A549 (cell line): ENCODE measurements at regions not wholly inside any gene's neighbourhood (a gene's known extent, or its start where the extent isn't known, plus 50 kb on each side); places are given as distances from the start of the nearest gene placed in this dataset.

Experiments
- ATAC-seq, 2 experiments: fragments of 200-7000 bp in 1 of 2; fragments of >200 bp in 1 of 2; cut with Nextera tagmentation in 1 of 2; cut with Tn5 transposase in 1 of 2; 3 replicates each; pipeline versions ENCODE4 v1.8.0 to v1.9.1; 2018 to 2020; ENCODE audit warnings: mild to moderate bottlenecking in 1 of 2, moderate library complexity in 1 of 2
- CTCF ChIA-PET: fragments of 300-600 bp; sonication (Branson Sonifier 250); formaldehyde crosslinking; extraction: SDS; loops from one replicate; lab custom pipeline; 2021; ENCODE audit warnings: antibody characterized with exemption, inconsistent platforms; lab: Yijun Ruan, JAX
- POLR2A ChIA-PET: fragments of 350-600 bp; formaldehyde crosslinking; extraction: SDS; loops from one replicate; lab custom pipeline; 2021; ENCODE audit warnings: antibody characterized with exemption, inconsistent platforms; lab: Yijun Ruan, JAX
- DNase-seq, 2 experiments: peaks; one replicate each; pipeline versions ENCODE4 v3.0.0 to v3.0.0-alpha.2; 2011 to 2016; ENCODE audit warnings: low read depth in 1 of 2, low spot score in 1 of 2
- FAIRE-seq: peaks from 2 replicates; lab custom pipeline; 2011; peaks lifted over from hg19 to GRCh38; lab: Jason Lieb, UNC
- H3K27ac ChIP-seq, 2 experiments: fragments of >200 bp; sonication (Bioruptor Twin); formaldehyde crosslinking; 3 replicates each; pipeline ENCODE4 v1.5.1; 2016 to 2017
- H3K4me1 ChIP-seq: fragments of >200 bp; sonication (Bioruptor Twin); formaldehyde crosslinking; 3 replicates; pipeline ENCODE4 v1.6.1; 2016
- H3K4me2 ChIP-seq: fragments of >200 bp; sonication (Bioruptor Twin); formaldehyde crosslinking; 3 replicates; pipeline ENCODE4 v1.6.1; 2016
- H3K4me3 ChIP-seq: fragments of >200 bp; sonication (Bioruptor Twin); formaldehyde crosslinking; 3 replicates; pipeline ENCODE4 v1.5.1; 2016
- H3K9me3 ChIP-seq: fragments of >200 bp; sonication (Bioruptor Twin); formaldehyde crosslinking; 3 replicates; pipeline ENCODE4 v1.6.1; 2016
- CEBPB ChIP-seq, 2 experiments: fragments of >200 bp in 1 of 2; sonication (Bioruptor Twin) in 1 of 2; formaldehyde crosslinking in 1 of 2; IDR thresholded peaks; 2 replicates each; pipeline ENCODE4 v1.6.1; 2012 to 2016
- CHD4 ChIP-seq: fragments of 200-600 bp; sonication (generic); IDR thresholded peaks from 2 replicates; pipeline ENCODE4 v1.6.1; 2016; ENCODE audit warnings: antibody characterized with exemption, mild to moderate bottlenecking, borderline replicate concordance
- EHF ChIP-seq: fragments of 250-450 bp; sonication (Bioruptor Pico); IDR thresholded peaks from 2 replicates; pipeline ENCODE4 v1.5.0; 2020; ENCODE audit warnings: mild to moderate bottlenecking
- EHMT2 ChIP-seq: fragments of 200-600 bp; sonication (generic); IDR thresholded peaks from 2 replicates; pipeline ENCODE4 v1.6.1; 2016; ENCODE audit warnings: antibody characterized with exemption, low read depth, mild to moderate bottlenecking, moderate library complexity
- ELK1 ChIP-seq: fragments of 150-350 bp; IDR thresholded peaks from 2 replicates; pipeline ENCODE4 v1.6.1; 2014; ENCODE audit warnings: low read depth, mild to moderate bottlenecking, low read length
- EP300 ChIP-seq, 2 experiments: fragments of >200 bp; sonication (Bioruptor Twin); formaldehyde crosslinking; IDR thresholded peaks; 2 replicates in 1 of 2; 3 replicates in 1 of 2; pipeline ENCODE4 v1.6.1; 2016 to 2017
- FOSL2 ChIP-seq, 2 experiments: fragments of 450-650 bp in 1 of 2; fragments of >200 bp in 1 of 2; sonication (Bioruptor Twin) in 1 of 2; formaldehyde crosslinking; IDR thresholded peaks; 2 replicates each; pipeline versions ENCODE4 v1.5.0 to v1.6.1; 2016 to 2020; ENCODE audit warnings: mild to moderate bottlenecking in 1 of 2, moderate library complexity in 1 of 2
- HDAC2 ChIP-seq: fragments of 200-600 bp; sonication (generic); IDR thresholded peaks from 2 replicates; pipeline ENCODE4 v1.6.1; 2016
- HOXB5 ChIP-seq: fragments of 250-450 bp; sonication (Bioruptor Pico); IDR thresholded peaks from 2 replicates; pipeline ENCODE4 v1.5.0; 2020; ENCODE audit warnings: mild to moderate bottlenecking, moderate library complexity
- JUN ChIP-seq, 2 experiments: fragments of >200 bp; sonication (Bioruptor Twin); formaldehyde crosslinking; IDR thresholded peaks; 2 replicates in 1 of 2; 3 replicates in 1 of 2; pipeline ENCODE4 v1.6.1; 2016 to 2017
- JUNB ChIP-seq: fragments of >200 bp; sonication (Bioruptor Twin); formaldehyde crosslinking; IDR thresholded peaks from 2 replicates; pipeline ENCODE4 v1.6.1; 2016
- MAX ChIP-seq: IDR thresholded peaks from 2 replicates; pipeline ENCODE4 v1.6.1; 2012
- NFE2L2 ChIP-seq: fragments of 150-350 bp; conservative IDR thresholded peaks from 2 replicates; pipeline ENCODE4 v1.6.1; 2014; ENCODE audit warnings: low read length
- NR3C1 ChIP-seq: fragments of >200 bp; sonication (Bioruptor Twin); formaldehyde crosslinking; IDR thresholded peaks from 3 replicates; pipeline ENCODE4 v1.6.1; 2017
- RAD21 ChIP-seq, 2 experiments: fragments of >200 bp in 1 of 2; sonication (Bioruptor Twin) in 1 of 2; formaldehyde crosslinking in 1 of 2; IDR thresholded peaks in 1 of 2; conservative IDR thresholded peaks in 1 of 2; 2 replicates in 1 of 2; 3 replicates in 1 of 2; pipeline ENCODE4 v1.6.1; 2012 to 2018; ENCODE audit warnings: inconsistent platforms in 1 of 2
- REST ChIP-seq: fragments of 200-600 bp; sonication (generic); IDR thresholded peaks from 2 replicates; pipeline ENCODE4 v1.6.1; 2016; ENCODE audit warnings: antibody characterized with exemption, mild to moderate bottlenecking, moderate library complexity
- RFX5 ChIP-seq: fragments of 450-650 bp; IDR thresholded peaks from 2 replicates; pipeline ENCODE4 v1.7.1; 2014; ENCODE audit warnings: antibody characterized with exemption, mild to moderate bottlenecking, moderate library complexity
- RNF2 ChIP-seq: fragments of 200-600 bp; sonication (generic); IDR thresholded peaks from 2 replicates; pipeline ENCODE4 v1.6.1; 2016; ENCODE audit warnings: low read depth, mild to moderate bottlenecking, antibody characterized with exemption, moderate library complexity, borderline replicate concordance
- SREBF2 ChIP-seq: fragments of 450-650 bp; IDR thresholded peaks from 2 replicates; pipeline ENCODE4 v1.6.1; 2014; ENCODE audit warnings: mild to moderate bottlenecking, moderate library complexity
- TFCP2L1 ChIP-seq: fragments of 250-450 bp; sonication (Bioruptor Pico); IDR thresholded peaks from 2 replicates; pipeline ENCODE4 v1.5.0; 2021; ENCODE audit warnings: mild to moderate bottlenecking
- ZSCAN20 ChIP-seq: fragments of 250-450 bp; sonication (Bioruptor Pico); IDR thresholded peaks from 2 replicates; pipeline ENCODE4 v1.8.0; 2022; ENCODE audit warnings: mild to moderate bottlenecking, moderate library complexity
- WGBS: methylation state at CpG from one replicate; pipeline ENCODE4 v1.1.6; 2017; ENCODE audit errors: missing lambda C conversion rate; 5-methylcytosine and 5-hydroxymethylcytosine counted together
- TF ChIP-seq, protein P1 (sequence below): fragments of >200 bp; sonication (Bioruptor Twin); formaldehyde crosslinking; IDR thresholded peaks from 2 replicates; pipeline ENCODE4 v1.6.1; 2016
- TF ChIP-seq, protein P2 (sequence below): fragments of >200 bp; sonication (Bioruptor Twin); formaldehyde crosslinking; IDR thresholded peaks from 3 replicates; pipeline ENCODE4 v1.5.1; 2016
- TF ChIP-seq, protein P3 (sequence below): IDR thresholded peaks from 2 replicates; pipeline ENCODE4 v1.6.1; 2012
- TF ChIP-seq, protein P4 (sequence below): fragments of >200 bp; sonication (Bioruptor Twin); formaldehyde crosslinking; IDR thresholded peaks from 3 replicates; pipeline ENCODE4 v1.6.1; 2016

GRCh38 chr5:56457887-56458812, 225.0 kb upstream of the ANKRD55 start:
- DNase-seq = no peak
- ATAC-seq = no peak
- H3K4me2 ChIP-seq = no peak overlapping the region
- peaks cover 14% of the 10 kb centered on the region; the same call in 2 of the 3 replicates for H3K4me1 ChIP-seq
- ChIA-PET POLR2A (no interaction called here), CTCF (no interaction called here)
- WGBS = 70% methylated on average over 8 of the region's 8 CpGs
- H3K27ac ChIP-seq = no peak overlapping the region
- H3K4me3 ChIP-seq = no peak overlapping the region
- TF ChIP-seq CHD4 = no peak
- no peak for TF ChIP-seq HDAC2
- TF ChIP-seq NFE2L2 = no peak
- no peak for TF ChIP-seq JUNB
- TF ChIP-seq, protein P1, sequence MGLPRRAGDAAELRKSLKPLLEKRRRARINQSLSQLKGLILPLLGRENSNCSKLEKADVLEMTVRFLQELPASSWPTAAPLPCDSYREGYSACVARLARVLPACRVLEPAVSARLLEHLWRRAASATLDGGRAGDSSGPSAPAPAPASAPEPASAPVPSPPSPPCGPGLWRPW = no peak
- no peak for TF ChIP-seq JUN (IDR thresholded peaks at IDR 0.05)
- TF ChIP-seq FOSL2 (IDR thresholded peaks at IDR 0.05) = no peak
- no peak for TF ChIP-seq FOSL2 (CRISPR knock-in tag; IDR thresholded peaks at IDR 0.05)
- no peak for TF ChIP-seq RAD21 (conservative IDR thresholded peaks at IDR 0.05 in 1 of 2, IDR thresholded peaks at IDR 0.05 in 1 of 2)
- no peak for TF ChIP-seq EHF (CRISPR knock-in tag)
- no peak for TF ChIP-seq HOXB5
- no peak for TF ChIP-seq REST
- no peak for TF ChIP-seq SREBF2
- no peak for TF ChIP-seq ZSCAN20 (CRISPR knock-in tag)
- TF ChIP-seq EP300 (IDR thresholded peaks at IDR 0.05) = no peak
- no peak for TF ChIP-seq CEBPB (IDR thresholded peaks at IDR 0.05)
- H3K9me3 ChIP-seq = no peaks in the 10 kb centered on the region
- FAIRE-seq = no peak

- Histone ChIP-seq H3K9me3 (no peaks in the 10 kb centered on the region), H3K27ac (no peak overlapping the region), H3K4me3 (no peak overlapping the region), H3K4me2 (no peak overlapping the region), H3K4me1 (peaks cover 9% of the 10 kb centered on the region; the same call in 2 of the 3 replicates)
- ATAC-seq = no peak
- WGBS = 67% methylated on average over 4 of the region's 4 CpGs
- ChIA-PET POLR2A (no interaction called here), CTCF (no interaction called here)
- no peak for FAIRE-seq
- no peak for DNase-seq
- TF ChIP-seq, protein P2, sequence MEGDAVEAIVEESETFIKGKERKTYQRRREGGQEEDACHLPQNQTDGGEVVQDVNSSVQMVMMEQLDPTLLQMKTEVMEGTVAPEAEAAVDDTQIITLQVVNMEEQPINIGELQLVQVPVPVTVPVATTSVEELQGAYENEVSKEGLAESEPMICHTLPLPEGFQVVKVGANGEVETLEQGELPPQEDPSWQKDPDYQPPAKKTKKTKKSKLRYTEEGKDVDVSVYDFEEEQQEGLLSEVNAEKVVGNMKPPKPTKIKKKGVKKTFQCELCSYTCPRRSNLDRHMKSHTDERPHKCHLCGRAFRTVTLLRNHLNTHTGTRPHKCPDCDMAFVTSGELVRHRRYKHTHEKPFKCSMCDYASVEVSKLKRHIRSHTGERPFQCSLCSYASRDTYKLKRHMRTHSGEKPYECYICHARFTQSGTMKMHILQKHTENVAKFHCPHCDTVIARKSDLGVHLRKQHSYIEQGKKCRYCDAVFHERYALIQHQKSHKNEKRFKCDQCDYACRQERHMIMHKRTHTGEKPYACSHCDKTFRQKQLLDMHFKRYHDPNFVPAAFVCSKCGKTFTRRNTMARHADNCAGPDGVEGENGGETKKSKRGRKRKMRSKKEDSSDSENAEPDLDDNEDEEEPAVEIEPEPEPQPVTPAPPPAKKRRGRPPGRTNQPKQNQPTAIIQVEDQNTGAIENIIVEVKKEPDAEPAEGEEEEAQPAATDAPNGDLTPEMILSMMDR = no peak
- no peak for TF ChIP-seq ELK1
- no peak for TF ChIP-seq TFCP2L1 (CRISPR knock-in tag)
- TF ChIP-seq MAX = no peak
- TF ChIP-seq, protein P3, sequence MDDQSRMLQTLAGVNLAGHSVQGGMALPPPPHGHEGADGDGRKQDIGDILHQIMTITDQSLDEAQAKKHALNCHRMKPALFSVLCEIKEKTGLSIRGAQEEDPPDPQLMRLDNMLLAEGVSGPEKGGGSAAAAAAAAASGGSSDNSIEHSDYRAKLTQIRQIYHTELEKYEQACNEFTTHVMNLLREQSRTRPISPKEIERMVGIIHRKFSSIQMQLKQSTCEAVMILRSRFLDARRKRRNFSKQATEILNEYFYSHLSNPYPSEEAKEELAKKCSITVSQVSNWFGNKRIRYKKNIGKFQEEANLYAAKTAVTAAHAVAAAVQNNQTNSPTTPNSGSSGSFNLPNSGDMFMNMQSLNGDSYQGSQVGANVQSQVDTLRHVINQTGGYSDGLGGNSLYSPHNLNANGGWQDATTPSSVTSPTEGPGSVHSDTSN = no peak
- no peak for TF ChIP-seq RNF2
- no peak for TF ChIP-seq RFX5
- no peak for TF ChIP-seq FOSL2 (IDR thresholded peaks at IDR 0.05)
- TF ChIP-seq FOSL2 (CRISPR knock-in tag; IDR thresholded peaks at IDR 0.05) = no peak
- TF ChIP-seq, protein P1 = no peak
- no peak for TF ChIP-seq NR3C1
- no peak for TF ChIP-seq EHMT2
- TF ChIP-seq, protein P4, sequence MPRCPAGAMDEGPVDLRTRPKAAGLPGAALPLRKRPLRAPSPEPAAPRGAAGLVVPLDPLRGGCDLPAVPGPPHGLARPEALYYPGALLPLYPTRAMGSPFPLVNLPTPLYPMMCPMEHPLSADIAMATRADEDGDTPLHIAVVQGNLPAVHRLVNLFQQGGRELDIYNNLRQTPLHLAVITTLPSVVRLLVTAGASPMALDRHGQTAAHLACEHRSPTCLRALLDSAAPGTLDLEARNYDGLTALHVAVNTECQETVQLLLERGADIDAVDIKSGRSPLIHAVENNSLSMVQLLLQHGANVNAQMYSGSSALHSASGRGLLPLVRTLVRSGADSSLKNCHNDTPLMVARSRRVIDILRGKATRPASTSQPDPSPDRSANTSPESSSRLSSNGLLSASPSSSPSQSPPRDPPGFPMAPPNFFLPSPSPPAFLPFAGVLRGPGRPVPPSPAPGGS = no peak
Observed at GRCh38 chr5:56456002-56456401, 222.9 kb upstream of the ANKRD55 start.
